ENCODE measurements at regions not wholly inside any gene's neighbourhood (a gene's known extent, or its start where the extent isn't known, plus 50 kb on each side); places are given as distances from the start of the nearest gene placed in this dataset.

GRCh38 chr14:98059106-98059505 lies 1212.9 kb downstream of the BCL11B start:
- Mint-ChIP-seq H3K4me1 (no peaks in the 10 kb centered on the region), H3K27me3 (no peaks in the 10 kb centered on the region), H3K9me3 (peaks cover 3% of the 10 kb centered on the region), H3K4me3 (no peak overlapping the region), H3K27ac (no peak overlapping the region), H3K36me3 (ENCODE audit: low read depth) (no peaks in the 10 kb centered on the region)
- CTCF ChIA-PET: no interaction called here
- POLR2A ChIA-PET: no interaction called here
- DNase-seq: no peak

DNA sequence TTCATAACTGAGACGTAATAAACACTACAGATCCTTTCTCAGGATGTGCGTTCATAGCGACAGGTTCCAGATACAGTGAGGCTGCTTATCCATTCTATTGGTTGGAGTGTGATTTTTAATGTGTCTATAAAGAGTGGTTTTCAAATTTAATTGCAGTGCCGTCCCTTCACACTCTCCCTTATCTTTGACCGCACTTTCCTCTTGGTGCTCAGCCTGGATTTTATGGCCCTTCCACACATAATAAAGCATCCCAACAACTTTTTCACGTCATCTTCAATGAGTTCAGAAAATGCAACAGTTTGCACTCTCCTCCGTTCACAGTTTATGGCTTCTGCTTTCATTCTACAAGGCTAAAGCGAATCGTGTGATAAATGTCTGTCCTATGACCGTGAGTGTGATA lies 1209.9 kb downstream of the BCL11B start:
- CTCF ChIA-PET: no interaction called here
- no peaks in the 10 kb centered on the region for H3K4me1 Mint-ChIP-seq
- H3K27me3 Mint-ChIP-seq: no peaks in the 10 kb centered on the region
- H3K36me3 Mint-ChIP-seq (ENCODE audit: low read depth): no peaks in the 10 kb centered on the region
- no peak overlapping the region for H3K27ac Mint-ChIP-seq
- H3K4me3 Mint-ChIP-seq: no peak overlapping the region
- DNase-seq: no peak
- POLR2A ChIA-PET: no interaction called here
- H3K9me3 Mint-ChIP-seq: peaks cover 3% of the 10 kb centered on the region

DNA sequence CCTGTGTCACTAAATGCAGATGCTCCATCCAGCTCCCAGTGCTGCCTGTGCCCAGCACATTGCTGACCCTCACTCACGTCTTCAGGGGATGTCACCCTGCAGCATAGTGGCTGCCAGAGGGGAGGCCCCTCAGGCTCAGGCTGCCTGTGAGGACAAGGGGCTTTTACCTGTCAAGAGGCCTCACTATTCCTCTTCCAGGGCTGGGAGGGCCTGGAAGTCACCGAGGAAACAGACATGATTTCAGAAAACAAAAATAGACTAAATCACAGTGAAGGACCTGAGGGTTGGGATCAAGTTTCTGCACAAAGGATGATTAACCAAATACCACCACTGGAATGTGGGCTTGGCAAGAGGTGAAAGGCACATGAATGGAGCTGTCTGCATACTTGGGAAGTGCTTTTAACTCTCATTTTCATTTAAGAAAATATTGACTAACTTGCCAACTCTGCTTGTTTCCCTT lies 1202.3 kb downstream of the BCL11B start:
- H3K36me3 Mint-ChIP-seq (ENCODE audit: low read depth): no peaks in the 10 kb centered on the region
- H3K4me1 Mint-ChIP-seq: no peaks in the 10 kb centered on the region
- H3K27me3 Mint-ChIP-seq: peaks cover 2% of the 10 kb centered on the region
- no peak overlapping the region for H3K4me3 Mint-ChIP-seq
- ChIA-PET CTCF (no interaction called here), POLR2A (no interaction called here)
- no peak overlapping the region for H3K27ac Mint-ChIP-seq
- no peak for DNase-seq
- peaks cover 4% of the 10 kb centered on the region for H3K9me3 Mint-ChIP-seq

DNA sequence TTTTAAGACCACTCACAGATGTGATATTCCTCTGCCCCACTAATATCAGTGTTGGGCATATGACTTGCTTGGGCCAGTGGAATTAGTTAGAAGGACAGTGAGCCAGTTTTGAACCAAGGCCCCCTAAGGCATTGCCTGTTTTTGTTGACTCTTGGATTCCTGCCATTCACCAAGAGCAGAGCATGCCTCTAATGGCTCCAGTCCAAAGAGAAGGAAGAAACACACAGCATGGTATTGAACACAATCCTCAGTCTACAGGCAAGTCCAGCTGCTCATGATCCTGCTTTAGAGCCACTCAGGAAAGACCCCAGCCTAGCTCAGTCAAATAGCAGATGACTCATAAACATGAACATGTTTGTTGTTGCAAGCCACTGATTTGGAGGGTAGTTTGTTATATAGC lies 1201.5 kb downstream of the BCL11B start:
- H3K4me3 Mint-ChIP-seq: no peak overlapping the region
- peaks cover 2% of the 10 kb centered on the region for H3K27me3 Mint-ChIP-seq
- peaks cover 4% of the 10 kb centered on the region for H3K9me3 Mint-ChIP-seq
- no peak for DNase-seq
- ChIA-PET CTCF (no interaction called here), POLR2A (no interaction called here)
- no peaks in the 10 kb centered on the region for H3K4me1 Mint-ChIP-seq
- H3K36me3 Mint-ChIP-seq (ENCODE audit: low read depth): no peaks in the 10 kb centered on the region
- H3K27ac Mint-ChIP-seq: no peak overlapping the region

GRCh38 chr14:98074111-98074510 lies 1197.9 kb downstream of the BCL11B start:
- Mint-ChIP-seq H3K36me3 (ENCODE audit: low read depth) (no peaks in the 10 kb centered on the region), H3K9me3 (peaks cover 4% of the 10 kb centered on the region), H3K27me3 (no peaks in the 10 kb centered on the region), H3K4me3 (no peak overlapping the region), H3K27ac (no peak overlapping the region), H3K4me1 (no peaks in the 10 kb centered on the region)
- DNase-seq: no peak
- ChIA-PET CTCF (no interaction called here), POLR2A (no interaction called here)

DNA sequence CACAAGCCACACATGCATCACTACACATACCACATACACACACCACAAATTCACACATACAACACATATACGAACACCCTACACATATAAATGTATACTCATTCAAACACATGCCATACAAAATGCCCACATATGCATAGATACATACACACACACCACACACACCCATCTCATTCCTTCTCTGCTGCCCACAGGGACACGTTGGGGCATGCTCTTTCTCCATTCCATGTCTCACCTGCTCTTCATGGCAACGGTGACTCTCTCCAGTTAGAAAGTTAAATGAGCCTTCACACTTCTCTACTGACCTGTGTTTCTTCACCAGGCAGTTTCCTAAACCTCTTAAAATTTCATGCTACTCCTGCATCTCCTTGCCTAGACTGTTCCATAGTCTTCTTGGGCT lies 1194.8 kb downstream of the BCL11B start:
- DNase-seq: no peak
- no peaks in the 10 kb centered on the region for H3K36me3 Mint-ChIP-seq (ENCODE audit: low read depth)
- H3K4me3 Mint-ChIP-seq: no peak overlapping the region
- H3K9me3 Mint-ChIP-seq: peaks cover 3% of the 10 kb centered on the region
- H3K27me3 Mint-ChIP-seq: no peaks in the 10 kb centered on the region
- ChIA-PET POLR2A (no interaction called here), CTCF (no interaction called here)
- no peaks in the 10 kb centered on the region for H3K4me1 Mint-ChIP-seq
- H3K27ac Mint-ChIP-seq: no peak overlapping the region

- Mint-ChIP-seq H3K36me3 (ENCODE audit: low read depth) (no peaks in the 10 kb centered on the region), H3K27ac (no peak overlapping the region), H3K9me3 (no peaks in the 10 kb centered on the region), H3K27me3 (no peaks in the 10 kb centered on the region), H3K4me3 (no peak overlapping the region), H3K4me1 (no peaks in the 10 kb centered on the region)
- ChIA-PET CTCF (interaction anchor here (1.1 kb wide), 1 partner anchor 105 kb away, joined by 3 read pairs; no protein-coding TSS in a partner anchor), POLR2A (no interaction called here)
- DNase-seq: no peak
These were observed 1189.2 kb downstream of the BCL11B start for GRCh38 chr14:98082833-98083232.

GRCh38 chr14:98085751-98086150 lies 1186.2 kb downstream of the BCL11B start:
- H3K4me1 Mint-ChIP-seq: no peaks in the 10 kb centered on the region
- CTCF ChIA-PET: no interaction called here

DNA sequence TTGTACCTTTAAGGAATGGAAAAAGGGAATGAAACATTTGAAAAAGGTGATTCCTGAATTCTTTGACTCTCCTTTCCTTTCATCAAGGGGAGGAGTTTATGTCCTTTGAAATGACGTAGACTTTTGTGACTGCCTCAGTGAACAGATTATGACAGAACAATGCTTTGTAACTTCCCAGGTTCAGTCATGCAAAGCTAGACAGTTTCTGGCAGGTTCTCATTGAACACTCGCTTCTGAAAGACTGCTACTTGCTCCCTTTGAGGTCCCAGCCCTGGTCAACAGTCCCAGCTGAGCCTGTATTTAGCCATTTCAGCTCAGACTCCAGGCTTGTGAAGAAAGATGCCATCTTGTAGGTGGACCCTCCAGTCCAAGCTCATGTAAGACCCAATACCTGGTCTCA lies 1178.9 kb downstream of the BCL11B start:
- peaks cover 4% of the 10 kb centered on the region for H3K27me3 Mint-ChIP-seq
- peaks cover 3% of the 10 kb centered on the region for H3K9me3 Mint-ChIP-seq
- no peaks in the 10 kb centered on the region for H3K36me3 Mint-ChIP-seq (ENCODE audit: low read depth)
- no peaks in the 10 kb centered on the region for H3K4me1 Mint-ChIP-seq
- ChIA-PET CTCF (no interaction called here), POLR2A (no interaction called here)
- H3K4me3 Mint-ChIP-seq: no peak overlapping the region
- DNase-seq: no peak
- no peak overlapping the region for H3K27ac Mint-ChIP-seq

More at GRCh38 chr14:98085751-98086150, 1186.2 kb downstream of the BCL11B start:
- DNase-seq: no peak
- Mint-ChIP-seq H3K27ac (no peak overlapping the region), H3K9me3 (no peaks in the 10 kb centered on the region), H3K27me3 (peaks cover 1% of the 10 kb centered on the region), H3K36me3 (ENCODE audit: low read depth) (no peaks in the 10 kb centered on the region), H3K4me3 (no peak overlapping the region)
- POLR2A ChIA-PET: no interaction called here

DNA sequence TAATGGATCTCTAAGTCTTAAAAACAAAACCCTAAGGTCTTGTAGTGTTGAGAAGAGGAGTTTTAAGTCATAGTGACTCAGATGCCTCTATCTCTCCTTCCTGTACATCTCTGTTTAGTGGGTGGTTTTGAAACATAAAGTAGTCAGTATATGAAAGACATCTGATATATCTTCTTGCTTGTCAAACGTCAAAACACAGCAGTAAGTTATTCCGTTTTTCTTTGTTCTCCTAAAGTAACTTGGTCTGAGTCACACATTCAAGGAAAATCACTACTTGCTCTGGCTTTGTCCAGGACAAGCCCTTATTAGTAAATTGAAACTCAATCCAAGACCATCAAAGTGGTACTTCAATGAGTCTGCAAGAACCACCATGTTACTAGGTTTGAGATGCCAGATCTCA lies 1172.5 kb downstream of the BCL11B start:
- H3K36me3 Mint-ChIP-seq (ENCODE audit: low read depth): no peaks in the 10 kb centered on the region
- H3K4me3 Mint-ChIP-seq: no peak overlapping the region
- peaks cover 8% of the 10 kb centered on the region for H3K4me1 Mint-ChIP-seq
- no peak for DNase-seq
- H3K27ac Mint-ChIP-seq: no peak overlapping the region
- peaks cover 5% of the 10 kb centered on the region for H3K9me3 Mint-ChIP-seq
- POLR2A ChIA-PET: no interaction called here
- no peaks in the 10 kb centered on the region for H3K27me3 Mint-ChIP-seq
- CTCF ChIA-PET: no interaction called here

- ChIA-PET POLR2A (no interaction called here), CTCF (no interaction called here)
- Mint-ChIP-seq H3K36me3 (ENCODE audit: low read depth) (no peaks in the 10 kb centered on the region), H3K4me3 (no peak overlapping the region), H3K9me3 (peaks cover 5% of the 10 kb centered on the region), H3K27ac (no peak overlapping the region), H3K4me1 (peaks cover 8% of the 10 kb centered on the region), H3K27me3 (no peaks in the 10 kb centered on the region)
- DNase-seq: no peak
These were observed 1170.7 kb downstream of the BCL11B start for GRCh38 chr14:98101323-98101722.

GRCh38 chr14:98103705-98104104 lies 1168.3 kb downstream of the BCL11B start:
- no peaks in the 10 kb centered on the region for H3K36me3 Mint-ChIP-seq (ENCODE audit: low read depth)
- CTCF ChIA-PET: no interaction called here

DNA sequence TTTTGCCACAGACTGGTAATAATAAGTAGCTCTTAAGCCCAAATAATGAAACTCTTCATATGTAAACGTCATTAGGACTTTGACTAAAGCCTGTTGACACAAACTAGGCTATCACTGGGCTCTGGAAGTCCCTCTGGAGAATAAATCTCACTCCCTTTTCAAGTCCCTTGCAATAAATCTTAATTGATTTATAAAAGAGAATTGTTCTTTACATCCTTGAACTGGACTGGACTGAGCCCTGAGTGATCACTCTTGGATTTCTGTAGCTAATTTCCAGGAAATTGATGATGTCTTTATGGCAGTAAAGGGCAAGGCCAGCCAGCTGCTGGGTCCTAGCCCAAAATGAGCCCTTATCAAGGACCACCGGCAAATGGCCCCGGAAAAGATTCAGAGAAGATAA lies 1162.7 kb downstream of the BCL11B start:
- no peaks in the 10 kb centered on the region for H3K4me1 Mint-ChIP-seq
- no peak overlapping the region for H3K27ac Mint-ChIP-seq
- H3K9me3 Mint-ChIP-seq: no peaks in the 10 kb centered on the region
- no peaks in the 10 kb centered on the region for H3K27me3 Mint-ChIP-seq
- POLR2A ChIA-PET: no interaction called here
- no peaks in the 10 kb centered on the region for H3K36me3 Mint-ChIP-seq (ENCODE audit: low read depth)
- no peak for DNase-seq
- H3K4me3 Mint-ChIP-seq: no peak overlapping the region
- CTCF ChIA-PET: no interaction called here

More at GRCh38 chr14:98103705-98104104, 1168.3 kb downstream of the BCL11B start:
- H3K9me3 Mint-ChIP-seq: peaks cover under 1% of the 10 kb centered on the region
- H3K4me1 Mint-ChIP-seq: peaks cover 8% of the 10 kb centered on the region
- H3K27ac Mint-ChIP-seq: no peak overlapping the region
- H3K4me3 Mint-ChIP-seq: no peak overlapping the region
- POLR2A ChIA-PET: interaction anchor here (0.6 to 1.6 kb wide), 2 partner anchors 13 to 537 kb away, joined by 3 to 5 read pairs; no protein-coding TSS in a partner anchor
- no peak for DNase-seq
- H3K27me3 Mint-ChIP-seq: no peaks in the 10 kb centered on the region

DNA sequence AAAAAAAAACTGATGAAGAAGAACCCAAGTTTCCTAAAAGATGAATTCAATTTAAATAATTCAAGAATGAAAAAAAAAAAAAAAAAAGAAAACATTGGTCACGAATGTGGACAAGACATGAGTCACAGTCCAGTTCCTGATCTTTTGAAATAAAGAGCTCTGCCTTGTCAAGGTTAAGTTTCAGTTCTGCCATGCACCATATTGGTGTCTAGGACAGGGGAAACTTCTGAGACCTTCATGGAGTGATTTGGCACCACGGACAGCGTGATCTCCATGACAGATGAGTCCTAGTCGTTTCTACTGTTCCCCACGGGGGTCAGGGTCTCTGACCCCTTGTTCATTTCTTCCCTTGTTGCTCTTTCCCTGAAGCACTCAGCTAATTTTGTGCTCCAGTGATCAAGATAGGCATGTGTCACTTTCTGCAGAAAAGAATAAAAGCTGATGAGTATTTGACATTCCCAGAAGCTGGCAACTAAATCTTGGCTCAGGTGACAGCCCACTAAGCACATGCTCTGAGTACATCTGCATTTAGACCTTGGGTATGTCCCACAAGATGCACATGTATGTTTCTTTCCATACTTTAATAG lies 1159.7 kb downstream of the BCL11B start:
- no peak for DNase-seq
- H3K36me3 Mint-ChIP-seq (ENCODE audit: low read depth): no peaks in the 10 kb centered on the region
- ChIA-PET CTCF (interaction anchor here (0.7 to 1.2 kb wide), 4 partner anchors 134 to 1159 kb away, joined by 3 to 4 read pairs (median 4); partner anchors contain the start of gene BCL11B), POLR2A (no interaction called here)
- no peak overlapping the region for H3K27ac Mint-ChIP-seq
- no peak overlapping the region for H3K4me3 Mint-ChIP-seq
- no peaks in the 10 kb centered on the region for H3K4me1 Mint-ChIP-seq
- H3K27me3 Mint-ChIP-seq: no peaks in the 10 kb centered on the region
- H3K9me3 Mint-ChIP-seq: no peaks in the 10 kb centered on the region
